ENCODE measurements at regions not wholly inside any gene's neighbourhood (a gene's known extent, or its start where the extent isn't known, plus 50 kb on each side); places are given as distances from the start of the nearest gene placed in this dataset.

GRCh38 chr2:7925506-7925905 is 756.4 kb upstream of the ID2 start:
- Histone ChIP-seq H3K36me3 (ENCODE audit: insufficient read depth, low read length) (no peaks in the 10 kb centered on the region), H3K9ac (ENCODE audit: low read length) (no peak overlapping the region), H3K9me2 (ENCODE audit: insufficient read depth, low read length) (no peaks in the 10 kb centered on the region), H3K4me3 (ENCODE audit: low read length) (no peak overlapping the region), H3K9me3 (ENCODE audit: low read length) (no peaks in the 10 kb centered on the region), H3K27me3 (ENCODE audit: insufficient read depth, low read depth, low read length) (no peaks in the 10 kb centered on the region), H3F3A (ENCODE audit: insufficient read depth, low read length, poor library complexity, severe bottlenecking) (no peaks in the 10 kb centered on the region), H3K4me2 (ENCODE audit: low read length) (no peak overlapping the region), H2AFZ (ENCODE audit: low read depth, low read length) (no peak overlapping the region), H3K79me2 (replicated peaks; ENCODE audit: insufficient read depth, low read length) (no peaks in the 10 kb centered on the region), H3K27ac (ENCODE audit: low read length) (no peak overlapping the region), H4K20me1 (ENCODE audit: insufficient read depth) (no peaks in the 10 kb centered on the region)
- TF ChIP-seq TAF1 (IDR thresholded peaks at IDR 0.05; ENCODE audit: low read depth) (no peak), MXI1 (conservative IDR thresholded peaks at IDR 0.05; ENCODE audit: poor library complexity, severe bottlenecking) (no peak), POLR2AphosphoS5 (IDR thresholded peaks at IDR 0.05) (no peak), RAD21 (conservative IDR thresholded peaks at IDR 0.05) (no peak), REST (IDR thresholded peaks at IDR 0.05; ENCODE audit: borderline replicate concordance) (no peak)

GRCh38 chr2:7927691-7928090 is 754.2 kb upstream of the ID2 start:
- Histone ChIP-seq H2AFZ (ENCODE audit: low read depth, low read length) (no peak overlapping the region), H3K79me2 (replicated peaks; ENCODE audit: insufficient read depth, low read length) (no peaks in the 10 kb centered on the region), H3K27ac (ENCODE audit: low read length) (no peak overlapping the region), H4K20me1 (ENCODE audit: insufficient read depth) (no peaks in the 10 kb centered on the region), H3K36me3 (ENCODE audit: insufficient read depth, low read length) (no peaks in the 10 kb centered on the region), H3K27me3 (ENCODE audit: insufficient read depth, low read depth, low read length) (no peaks in the 10 kb centered on the region), H3K9me2 (ENCODE audit: insufficient read depth, low read length) (no peaks in the 10 kb centered on the region), H3K9ac (ENCODE audit: low read length) (no peak overlapping the region), H3K9me3 (ENCODE audit: low read length) (no peaks in the 10 kb centered on the region), H3F3A (ENCODE audit: insufficient read depth, low read length, poor library complexity, severe bottlenecking) (no peaks in the 10 kb centered on the region), H3K4me2 (ENCODE audit: low read length) (no peak overlapping the region), H3K4me3 (ENCODE audit: low read length) (no peak overlapping the region)
- TF ChIP-seq RAD21 (conservative IDR thresholded peaks at IDR 0.05) (no peak), TAF1 (IDR thresholded peaks at IDR 0.05; ENCODE audit: low read depth) (no peak), EZH2 (IDR thresholded peaks at IDR 0.05; ENCODE audit: borderline replicate concordance, insufficient read depth, low read length, poor library complexity, severe bottlenecking) (no peak), MXI1 (conservative IDR thresholded peaks at IDR 0.05; ENCODE audit: poor library complexity, severe bottlenecking) (no peak), REST (IDR thresholded peaks at IDR 0.05; ENCODE audit: borderline replicate concordance) (no peak), EP300 (conservative IDR thresholded peaks at IDR 0.05; ENCODE audit: poor library complexity, severe bottlenecking) (no peak), CTCF (IDR thresholded peaks at IDR 0.05; ENCODE audit: poor library complexity, severe bottlenecking) (no peak), POLR2AphosphoS5 (IDR thresholded peaks at IDR 0.05) (no peak), SMC3 (conservative IDR thresholded peaks at IDR 0.05; ENCODE audit: poor library complexity) (no peak)

Measured in neural cell (in vitro differentiated cells).